ENCODE measurements at regions not wholly inside any gene's neighbourhood (a gene's known extent, or its start where the extent isn't known, plus 50 kb on each side); places are given as distances from the start of the nearest gene placed in this dataset.

DNA sequence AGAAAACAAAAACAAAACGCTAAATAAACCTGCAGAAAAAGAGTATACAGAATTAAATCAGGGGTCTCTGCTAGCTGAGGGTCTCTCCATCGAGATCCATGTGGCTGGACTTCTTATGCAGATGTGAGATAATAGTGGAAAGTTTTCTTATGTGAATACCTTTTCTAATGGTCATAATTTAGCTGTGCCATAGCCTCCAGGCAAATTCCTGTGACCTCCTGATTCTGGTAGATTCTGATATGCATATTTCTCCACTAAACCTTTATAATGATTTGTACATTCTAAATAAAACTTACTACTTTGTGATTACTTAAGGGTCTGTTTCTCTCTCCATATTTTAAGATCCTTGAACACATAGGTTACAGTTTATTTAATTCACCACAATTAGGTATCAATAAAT lies 1002.6 kb downstream of the GALC start:
- TF ChIP-seq, protein P1, sequence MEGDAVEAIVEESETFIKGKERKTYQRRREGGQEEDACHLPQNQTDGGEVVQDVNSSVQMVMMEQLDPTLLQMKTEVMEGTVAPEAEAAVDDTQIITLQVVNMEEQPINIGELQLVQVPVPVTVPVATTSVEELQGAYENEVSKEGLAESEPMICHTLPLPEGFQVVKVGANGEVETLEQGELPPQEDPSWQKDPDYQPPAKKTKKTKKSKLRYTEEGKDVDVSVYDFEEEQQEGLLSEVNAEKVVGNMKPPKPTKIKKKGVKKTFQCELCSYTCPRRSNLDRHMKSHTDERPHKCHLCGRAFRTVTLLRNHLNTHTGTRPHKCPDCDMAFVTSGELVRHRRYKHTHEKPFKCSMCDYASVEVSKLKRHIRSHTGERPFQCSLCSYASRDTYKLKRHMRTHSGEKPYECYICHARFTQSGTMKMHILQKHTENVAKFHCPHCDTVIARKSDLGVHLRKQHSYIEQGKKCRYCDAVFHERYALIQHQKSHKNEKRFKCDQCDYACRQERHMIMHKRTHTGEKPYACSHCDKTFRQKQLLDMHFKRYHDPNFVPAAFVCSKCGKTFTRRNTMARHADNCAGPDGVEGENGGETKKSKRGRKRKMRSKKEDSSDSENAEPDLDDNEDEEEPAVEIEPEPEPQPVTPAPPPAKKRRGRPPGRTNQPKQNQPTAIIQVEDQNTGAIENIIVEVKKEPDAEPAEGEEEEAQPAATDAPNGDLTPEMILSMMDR (IDR thresholded peaks at IDR 0.05), result no peak
- TF ChIP-seq POLR2A (IDR thresholded peaks at IDR 0.05), result no peak
